ENCODE measurements at regions not wholly inside any gene's neighbourhood (a gene's known extent, or its start where the extent isn't known, plus 50 kb on each side); places are given as distances from the start of the nearest gene placed in this dataset.

- TF ChIP-seq, protein P1, sequence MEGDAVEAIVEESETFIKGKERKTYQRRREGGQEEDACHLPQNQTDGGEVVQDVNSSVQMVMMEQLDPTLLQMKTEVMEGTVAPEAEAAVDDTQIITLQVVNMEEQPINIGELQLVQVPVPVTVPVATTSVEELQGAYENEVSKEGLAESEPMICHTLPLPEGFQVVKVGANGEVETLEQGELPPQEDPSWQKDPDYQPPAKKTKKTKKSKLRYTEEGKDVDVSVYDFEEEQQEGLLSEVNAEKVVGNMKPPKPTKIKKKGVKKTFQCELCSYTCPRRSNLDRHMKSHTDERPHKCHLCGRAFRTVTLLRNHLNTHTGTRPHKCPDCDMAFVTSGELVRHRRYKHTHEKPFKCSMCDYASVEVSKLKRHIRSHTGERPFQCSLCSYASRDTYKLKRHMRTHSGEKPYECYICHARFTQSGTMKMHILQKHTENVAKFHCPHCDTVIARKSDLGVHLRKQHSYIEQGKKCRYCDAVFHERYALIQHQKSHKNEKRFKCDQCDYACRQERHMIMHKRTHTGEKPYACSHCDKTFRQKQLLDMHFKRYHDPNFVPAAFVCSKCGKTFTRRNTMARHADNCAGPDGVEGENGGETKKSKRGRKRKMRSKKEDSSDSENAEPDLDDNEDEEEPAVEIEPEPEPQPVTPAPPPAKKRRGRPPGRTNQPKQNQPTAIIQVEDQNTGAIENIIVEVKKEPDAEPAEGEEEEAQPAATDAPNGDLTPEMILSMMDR (IDR thresholded peaks at IDR 0.05; ENCODE audit: low read depth, low read length, poor library complexity, severe bottlenecking), result no peak
- TF ChIP-seq EZH2phosphoT487 (IDR thresholded peaks at IDR 0.05; ENCODE audit: borderline replicate concordance, low read length), result no peak
Measured at GRCh38 chr3:153910387-153910786, 210.8 kb upstream of the ARHGEF26 start.
